ENCODE measurements at regions not wholly inside any gene's neighbourhood (a gene's known extent, or its start where the extent isn't known, plus 50 kb on each side); places are given as distances from the start of the nearest gene placed in this dataset.
"Not testable (repeated sequence)": the region's sequence is repeated elsewhere in the genome, so short reads cannot be mapped to it uniquely, and the experiment has no call there.

- H3K27ac ChIP-seq (ENCODE audit: extremely low read length, insufficient read depth, low read length); H3K9ac ChIP-seq (ENCODE audit: insufficient read depth, low read depth, low read length); FAIRE-seq; H3K27me3 ChIP-seq (ENCODE audit: control insufficient read depth in 1 of 2, insufficient read depth in 2 of 2, low read length in 2 of 2); CTCF ChIA-PET (ENCODE audit: low intra/inter-chr PET ratio, low total read pairs); H3K79me2 ChIP-seq (ENCODE audit: insufficient read depth, low read length); H2AFZ ChIP-seq (ENCODE audit: low read length); H3K4me1 ChIP-seq (ENCODE audit: insufficient read depth, low read length); H3K4me2 ChIP-seq (ENCODE audit: low read depth, low read length); H3K4me3 ChIP-seq (replicated peaks in 1 of 3; ENCODE audit: insufficient read depth in 1 of 3, low read depth in 2 of 3, low read length in 3 of 3); BruUV-seq (replicated peaks); H3K9me3 ChIP-seq (ENCODE audit: low read length); in situ Hi-C loops (cut with HindIII; ENCODE audit: extremely low pct_ligation_motif_present, low pct_unique_long_range_greater_than_20kb); DNase-seq (ENCODE audit: low spot score); intact Hi-C loops (cut with micrococcal nuclease; ENCODE audit: unreplicated experiment); POLR2A ChIA-PET; H3K36me3 ChIP-seq (replicated peaks in 1 of 2; ENCODE audit: control insufficient read depth in 1 of 2, insufficient read depth in 2 of 2, low read length in 2 of 2); ATAC-seq; H4K20me1 ChIP-seq (ENCODE audit: insufficient read depth, low read length): not testable (repeated sequence)
- WGBS (ENCODE audit: low lambda C conversion rate), result 52% methylated on average over 2 of the region's 2 CpGs
Measured at GRCh38 chrX:107296184-107296583, 89.8 kb downstream of the DNAAF6 start.

- no peak overlapping the region for H3K4me2 ChIP-seq (ENCODE audit: low read depth, low read length)
- H3K27me3 ChIP-seq (ENCODE audit: control insufficient read depth in 1 of 2, insufficient read depth in 2 of 2, low read length in 2 of 2), result no peaks in the 10 kb centered on the region
- POLR2A ChIA-PET, result no interaction called here
- FAIRE-seq, result no peak
- 0% methylated on average over 2 of the region's 2 CpGs for WGBS (ENCODE audit: low lambda C conversion rate)
- H4K20me1 ChIP-seq (ENCODE audit: insufficient read depth, low read length), result no peaks in the 10 kb centered on the region
- H3K36me3 ChIP-seq (replicated peaks in 1 of 2; ENCODE audit: control insufficient read depth in 1 of 2, insufficient read depth in 2 of 2, low read length in 2 of 2), result no peaks in the 10 kb centered on the region
- no peaks in the 10 kb centered on the region for H3K9me3 ChIP-seq (ENCODE audit: low read length)
- ATAC-seq, result no peak
- no peaks in the 10 kb centered on the region for H3K4me1 ChIP-seq (ENCODE audit: insufficient read depth, low read length)
- no peak overlapping the region for H3K27ac ChIP-seq (ENCODE audit: extremely low read length, insufficient read depth, low read length)
- H2AFZ ChIP-seq (ENCODE audit: low read length), result no peak overlapping the region
- H3K4me3 ChIP-seq (replicated peaks in 1 of 3; ENCODE audit: insufficient read depth in 1 of 3, low read depth in 2 of 3, low read length in 3 of 3), result no peak overlapping the region
- BruUV-seq (replicated peaks), result no TSS peak
- in situ Hi-C loops (cut with HindIII; ENCODE audit: extremely low pct_ligation_motif_present, low pct_unique_long_range_greater_than_20kb) (no loop called here), intact Hi-C loops (cut with micrococcal nuclease; ENCODE audit: unreplicated experiment) (no loop called here)
- TF ChIP-seq PCBP1 (IDR thresholded peaks at IDR 0.05; ENCODE audit: borderline replicate concordance, low read depth, low read length) (no peak), ZKSCAN1 (IDR thresholded peaks at IDR 0.05; ENCODE audit: low read length) (no peak), KLF9 (CRISPR knock-in tag; IDR thresholded peaks at IDR 0.05; ENCODE audit: low read depth) (no peak), ARNT (IDR thresholded peaks at IDR 0.05) (no peak), CEBPG (CRISPR knock-in tag; IDR thresholded peaks at IDR 0.05) (no peak), ZMYM4 (CRISPR knock-in tag; IDR thresholded peaks at IDR 0.05) (no peak), ZNF674 (CRISPR knock-in tag; IDR thresholded peaks at IDR 0.05; ENCODE audit: low read depth) (no peak)
- TF ChIP-seq, protein P1, sequence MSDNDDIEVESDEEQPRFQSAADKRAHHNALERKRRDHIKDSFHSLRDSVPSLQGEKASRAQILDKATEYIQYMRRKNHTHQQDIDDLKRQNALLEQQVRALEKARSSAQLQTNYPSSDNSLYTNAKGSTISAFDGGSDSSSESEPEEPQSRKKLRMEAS (IDR thresholded peaks at IDR 0.05), result no peak
- TF ChIP-seq, protein P2, sequence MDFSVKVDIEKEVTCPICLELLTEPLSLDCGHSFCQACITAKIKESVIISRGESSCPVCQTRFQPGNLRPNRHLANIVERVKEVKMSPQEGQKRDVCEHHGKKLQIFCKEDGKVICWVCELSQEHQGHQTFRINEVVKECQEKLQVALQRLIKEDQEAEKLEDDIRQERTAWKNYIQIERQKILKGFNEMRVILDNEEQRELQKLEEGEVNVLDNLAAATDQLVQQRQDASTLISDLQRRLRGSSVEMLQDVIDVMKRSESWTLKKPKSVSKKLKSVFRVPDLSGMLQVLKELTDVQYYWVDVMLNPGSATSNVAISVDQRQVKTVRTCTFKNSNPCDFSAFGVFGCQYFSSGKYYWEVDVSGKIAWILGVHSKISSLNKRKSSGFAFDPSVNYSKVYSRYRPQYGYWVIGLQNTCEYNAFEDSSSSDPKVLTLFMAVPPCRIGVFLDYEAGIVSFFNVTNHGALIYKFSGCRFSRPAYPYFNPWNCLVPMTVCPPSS (IDR thresholded peaks at IDR 0.05), result no peak
- CTCF ChIA-PET (ENCODE audit: low intra/inter-chr PET ratio, low total read pairs), result no interaction called here
- H3K79me2 ChIP-seq (ENCODE audit: insufficient read depth, low read length), result no peaks in the 10 kb centered on the region
- H3K9ac ChIP-seq (ENCODE audit: insufficient read depth, low read depth, low read length), result no peak overlapping the region
- DNase-seq (ENCODE audit: low spot score), result no peak
Measured at GRCh38 chrX:107298276-107298675, 91.9 kb downstream of the DNAAF6 start.
